GM18867 (cell line): ENCODE measurements at regions not wholly inside any gene's neighbourhood (a gene's known extent, or its start where the extent isn't known, plus 50 kb on each side); places are given as distances from the start of the nearest gene placed in this dataset.
A peak's percentile ranks its signal among the peaks of the same experiment; 100 is the strongest.
"Not testable (repeated sequence)": the region's sequence is repeated elsewhere in the genome, so short reads cannot be mapped to it uniquely, and the experiment has no call there.

ENCODE experiments used
- ATAC-seq: cut with Tn5 transposase; IDR thresholded peaks from one replicate; pipeline ENCODE4 v1.9.1; 2021; ENCODE audit warnings: mild to moderate bottlenecking, moderate library complexity; ENCODE audit not compliant: unreplicated experiment

DNA sequence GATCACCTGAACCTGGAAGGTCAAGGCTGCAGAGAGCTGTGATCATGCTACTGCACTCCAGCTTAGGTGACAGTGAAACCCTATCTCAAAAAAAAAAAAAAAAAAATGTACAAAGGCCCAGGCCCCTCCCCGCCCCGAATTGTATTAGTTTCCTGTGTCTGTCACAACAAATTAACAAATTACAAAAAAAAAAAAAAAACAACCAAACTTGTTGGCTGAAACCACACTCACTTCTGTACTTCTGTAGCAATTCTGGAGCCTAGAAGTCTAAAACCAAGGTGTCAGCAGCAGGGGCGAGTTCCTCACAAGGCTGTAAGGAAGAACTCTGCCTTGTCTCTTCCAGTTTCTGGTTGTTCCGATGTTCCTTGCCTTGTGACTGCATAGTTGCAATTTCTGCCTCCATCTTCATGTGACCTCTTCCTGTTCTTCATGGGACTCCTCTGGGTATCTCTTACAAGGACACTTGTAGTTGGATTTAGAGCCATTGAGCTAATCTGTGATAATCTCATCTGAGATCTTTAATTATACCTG lies 100.8 kb upstream of the ZSWIM2 start:
- peak; percentile 36 for ATAC-seq

DNA sequence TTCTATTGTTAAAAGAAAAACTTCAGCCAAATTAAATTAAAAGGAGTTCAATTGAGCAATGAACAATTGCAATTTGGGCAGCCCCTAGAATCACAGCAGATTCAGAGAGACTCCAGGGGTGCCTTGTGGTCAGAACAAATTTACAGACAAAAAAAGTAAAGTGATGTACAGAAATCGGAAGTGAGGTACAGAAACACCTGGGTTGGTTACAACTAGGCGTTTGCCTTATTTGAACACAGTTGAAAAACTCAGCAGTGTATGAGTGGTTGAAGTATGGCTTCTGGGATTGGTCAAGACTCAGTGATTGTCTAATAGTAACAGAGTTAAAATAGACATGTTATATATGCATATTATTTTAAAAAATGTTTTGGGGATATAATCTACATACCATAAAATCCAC lies 98.5 kb upstream of the ZSWIM2 start:
- ATAC-seq: no peak

DNA sequence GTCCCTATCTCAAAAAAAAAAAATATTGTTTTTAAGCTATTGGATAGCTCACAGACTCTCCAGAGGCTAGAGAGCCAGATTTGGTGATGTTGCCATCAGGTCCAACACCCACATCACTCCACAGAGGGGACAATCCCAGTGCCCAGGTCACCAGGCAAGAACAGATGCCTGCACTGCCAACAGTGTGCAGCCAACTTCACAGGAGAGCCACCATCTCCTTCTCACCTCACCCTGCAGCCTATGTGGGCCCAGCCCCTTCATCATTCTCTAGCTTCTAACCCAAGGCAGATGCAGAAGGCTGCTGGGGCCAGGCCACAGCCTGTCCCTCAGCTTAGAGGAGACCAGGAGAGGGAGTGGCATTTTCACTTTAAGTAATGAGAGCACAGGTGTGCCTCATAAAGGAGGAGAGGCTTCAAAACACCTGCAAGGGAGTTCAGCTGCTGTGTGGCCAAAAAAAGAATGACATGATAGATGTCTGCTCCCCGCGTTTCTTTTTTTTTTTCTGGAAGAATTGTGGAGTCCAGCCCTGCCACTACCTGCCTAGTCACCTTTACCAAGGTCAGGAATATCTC lies 98.0 kb upstream of the ZSWIM2 start:
- no peak for ATAC-seq

DNA sequence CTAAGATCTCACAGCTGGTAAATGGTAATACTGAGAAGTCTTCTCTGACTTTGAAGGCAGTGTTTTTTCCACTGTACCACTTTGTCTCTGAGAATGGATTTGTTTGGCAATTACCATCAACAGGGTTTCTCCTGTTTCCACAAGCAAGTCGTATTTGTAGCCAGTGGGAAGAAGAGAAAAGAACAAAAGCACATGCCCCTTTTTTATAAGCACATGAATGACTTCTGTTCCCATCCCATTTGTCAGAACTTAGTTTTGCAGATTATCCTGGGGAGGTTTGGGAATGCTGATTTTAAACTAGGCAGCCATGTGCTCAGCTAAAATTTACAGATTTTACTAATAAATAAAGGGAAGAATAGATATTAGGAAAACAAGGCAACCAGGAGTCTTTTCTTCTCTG lies 92.9 kb upstream of the ZSWIM2 start:
- no peak for ATAC-seq

DNA sequence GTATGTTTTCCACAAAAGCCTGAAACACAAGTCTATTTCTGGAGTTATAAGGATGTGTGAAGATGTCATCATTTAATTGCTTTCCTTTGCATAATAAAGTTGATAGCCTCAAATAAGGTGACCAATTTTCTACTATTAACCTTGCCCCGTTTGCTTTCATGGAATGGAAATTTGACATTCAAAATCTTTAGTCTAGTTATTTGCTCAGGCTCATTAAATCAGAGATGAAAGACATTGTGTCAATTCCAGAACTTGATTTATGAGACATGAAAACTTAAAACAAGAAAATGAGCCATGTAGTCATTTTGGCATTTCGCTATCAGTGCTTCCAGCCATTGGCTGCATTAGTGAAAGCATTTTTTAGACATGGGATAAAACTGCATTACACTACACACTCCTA lies 91.5 kb upstream of the ZSWIM2 start:
- no peak for ATAC-seq

DNA sequence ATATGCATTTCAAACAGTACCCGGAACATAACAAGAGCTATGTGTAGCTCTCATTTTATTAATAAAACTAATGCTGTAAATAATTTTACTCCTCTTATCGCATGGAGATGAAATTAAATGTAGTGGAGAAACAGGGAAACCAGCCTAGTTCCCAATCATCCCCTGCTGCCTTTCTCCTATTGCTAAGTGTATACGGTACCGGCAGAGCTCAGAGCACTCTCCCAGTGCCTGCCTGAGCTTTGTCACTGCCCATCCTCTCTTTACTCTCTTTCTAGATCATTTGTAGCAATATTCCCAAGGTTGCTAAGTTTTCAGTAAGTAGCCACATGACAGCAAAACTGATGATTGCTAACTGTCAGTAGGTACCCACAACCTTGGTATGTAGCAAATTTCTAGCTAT lies 85.5 kb upstream of the ZSWIM2 start:
- ATAC-seq: no peak

DNA sequence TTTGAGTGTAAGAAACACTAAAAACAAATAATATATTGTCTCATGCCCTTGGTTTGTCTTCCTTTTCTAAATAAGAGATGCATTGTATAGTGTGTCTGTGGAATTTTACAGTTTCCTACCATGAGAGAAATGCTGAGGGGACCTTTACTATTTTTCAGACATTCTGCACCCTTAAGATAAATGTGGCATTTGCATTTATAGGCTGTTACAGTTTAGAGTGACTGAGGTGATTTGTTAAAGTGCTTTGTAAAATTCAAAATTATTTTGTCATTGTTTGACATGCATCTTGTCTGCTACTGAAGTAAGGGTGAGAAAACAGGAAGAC lies 78.9 kb upstream of the ZSWIM2 start:
- no peak for ATAC-seq

DNA sequence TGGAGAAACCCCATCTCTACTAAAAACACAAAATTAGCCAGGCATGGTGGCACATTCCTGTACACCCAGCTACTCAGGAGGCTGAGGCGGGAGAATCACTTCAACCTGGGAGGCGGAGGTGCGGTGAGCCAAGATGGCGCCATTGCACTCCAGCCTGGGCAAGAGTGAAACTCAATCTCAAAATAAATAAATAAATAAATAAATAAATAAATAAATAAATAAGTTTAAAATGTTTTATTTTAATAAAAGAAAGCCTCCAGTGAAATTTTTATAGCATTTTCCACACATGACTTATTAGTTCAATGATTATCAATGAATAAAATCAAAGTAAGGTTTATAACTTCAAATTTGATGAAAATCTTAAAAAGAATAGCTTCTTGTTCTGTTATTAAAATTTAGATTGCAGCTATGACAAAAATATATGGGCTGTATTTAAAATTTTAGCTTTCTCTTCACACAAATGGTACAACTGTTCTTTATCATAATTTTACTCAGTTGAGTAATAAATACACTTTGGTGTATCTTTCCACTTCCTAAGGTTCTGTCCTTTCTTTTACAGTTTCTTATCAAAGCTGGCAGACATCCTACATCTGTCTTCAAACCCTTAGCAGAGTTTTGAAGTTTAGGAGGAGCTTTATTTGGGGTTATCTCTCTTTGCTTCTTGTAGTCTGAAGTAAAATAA lies 78.4 kb upstream of the ZSWIM2 start:
- ATAC-seq: no peak

DNA sequence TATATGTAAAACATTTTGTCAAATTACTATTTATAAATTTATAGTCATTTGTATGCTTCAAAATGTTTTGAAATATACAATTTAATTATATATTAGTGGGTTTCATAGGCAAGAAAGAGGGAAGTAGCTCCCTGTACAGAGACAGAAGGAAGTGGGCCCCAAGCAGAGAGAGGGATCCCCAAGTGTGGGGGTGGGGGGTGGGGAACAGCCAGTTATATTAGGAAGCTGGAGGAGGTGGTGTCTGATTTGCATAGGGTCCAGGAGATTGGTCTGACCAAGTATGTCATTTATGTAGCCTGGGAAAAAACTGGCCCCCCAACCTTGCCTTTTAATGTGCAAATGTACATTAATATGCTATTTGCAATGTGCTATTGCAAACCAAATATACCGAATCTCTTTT lies 76.5 kb upstream of the ZSWIM2 start:
- no peak for ATAC-seq

DNA sequence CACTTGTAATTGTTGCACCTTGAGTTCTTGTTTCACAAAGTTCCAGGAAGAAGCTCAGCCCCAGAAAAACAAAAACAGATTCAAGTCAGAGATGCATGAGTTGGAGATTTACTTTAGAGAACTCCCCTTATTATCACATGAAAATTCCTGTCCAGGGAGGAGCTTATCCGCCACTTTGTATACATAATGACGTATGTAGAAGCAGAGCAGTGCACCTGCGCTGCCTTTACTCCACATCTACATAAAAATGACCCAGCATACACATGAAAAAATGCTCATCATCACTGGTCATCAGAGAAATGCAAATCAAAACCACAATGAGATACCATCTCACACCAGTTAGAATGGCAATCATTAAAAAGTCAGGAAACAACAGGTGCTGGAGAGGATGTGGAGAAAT lies 73.3 kb upstream of the ZSWIM2 start:
- not testable (repeated sequence) for ATAC-seq

DNA sequence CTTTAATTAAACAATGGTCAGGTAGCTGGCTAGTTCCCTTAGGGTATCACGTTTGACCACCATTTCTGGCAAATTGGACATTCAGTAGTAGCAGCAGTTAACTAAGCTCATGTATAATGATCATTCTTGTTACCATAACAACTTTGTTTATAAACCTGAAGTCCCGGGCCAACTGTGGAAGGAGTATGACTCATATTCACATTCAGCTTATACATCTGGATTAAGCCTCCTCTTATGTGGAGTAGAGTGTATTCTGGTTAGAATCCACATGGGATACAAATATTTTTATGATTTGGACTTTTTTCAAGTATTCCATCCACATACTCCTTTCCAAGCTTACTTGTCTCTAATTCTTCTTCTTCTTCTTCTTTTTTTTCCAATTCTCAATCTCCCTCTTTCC lies 70.3 kb upstream of the ZSWIM2 start:
- no peak for ATAC-seq

DNA sequence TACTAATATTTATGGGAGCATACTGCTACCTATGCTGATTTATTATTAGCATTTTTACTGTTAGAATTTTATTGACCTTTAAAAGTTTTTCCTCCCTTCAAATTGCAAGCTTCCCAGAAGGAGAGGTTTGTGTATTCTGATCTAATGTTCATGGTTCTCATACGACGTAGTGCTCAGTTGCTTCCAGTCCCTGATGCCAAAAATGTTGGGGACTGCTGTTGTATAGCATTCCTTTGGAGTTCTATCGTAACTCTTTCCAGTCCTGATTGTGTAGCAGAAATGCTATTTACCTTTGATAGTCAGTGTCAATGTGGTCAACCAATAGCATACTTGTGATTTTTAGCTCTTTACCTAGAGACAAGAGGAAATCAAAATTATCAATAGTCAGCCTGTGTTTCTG lies 69.5 kb upstream of the ZSWIM2 start:
- ATAC-seq: no peak

DNA sequence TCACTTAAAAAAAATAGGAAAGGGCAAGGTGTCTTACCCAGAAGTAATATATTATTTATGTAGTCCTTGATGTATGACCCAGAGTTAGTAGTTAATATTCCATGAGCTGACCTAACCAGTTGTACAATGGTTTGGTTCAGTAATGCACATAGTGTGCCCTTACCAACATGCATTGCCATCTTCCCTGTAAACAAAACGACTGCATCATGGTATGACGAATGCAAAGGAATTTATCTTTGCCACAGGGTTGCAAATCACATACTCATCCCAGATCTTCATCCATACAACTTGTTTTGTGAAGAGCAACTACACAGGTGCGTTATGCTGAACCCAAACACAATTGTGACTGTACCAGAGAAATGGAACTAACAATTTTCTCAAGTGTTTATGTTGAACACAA lies 68.9 kb upstream of the ZSWIM2 start:
- no peak for ATAC-seq

DNA sequence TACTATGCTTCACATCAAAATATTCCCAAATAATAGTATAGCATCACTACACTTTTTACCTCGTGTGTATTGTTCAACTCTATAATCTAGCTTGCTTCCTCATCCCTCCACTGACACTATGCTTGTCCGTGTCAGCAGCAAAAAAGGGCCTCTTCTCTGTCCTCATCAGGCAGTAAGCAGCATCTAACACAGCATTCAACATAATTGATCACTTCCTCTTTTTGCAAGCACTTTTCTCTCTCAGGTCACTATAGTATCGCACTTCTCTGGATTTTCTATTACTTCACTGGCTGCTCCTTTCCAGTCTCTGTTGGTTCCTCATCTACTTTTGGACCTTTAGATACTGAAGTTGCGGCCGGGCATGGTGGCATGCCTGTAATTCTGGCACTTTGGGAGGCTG lies 64.9 kb upstream of the ZSWIM2 start:
- ATAC-seq: peak; percentile 100

DNA sequence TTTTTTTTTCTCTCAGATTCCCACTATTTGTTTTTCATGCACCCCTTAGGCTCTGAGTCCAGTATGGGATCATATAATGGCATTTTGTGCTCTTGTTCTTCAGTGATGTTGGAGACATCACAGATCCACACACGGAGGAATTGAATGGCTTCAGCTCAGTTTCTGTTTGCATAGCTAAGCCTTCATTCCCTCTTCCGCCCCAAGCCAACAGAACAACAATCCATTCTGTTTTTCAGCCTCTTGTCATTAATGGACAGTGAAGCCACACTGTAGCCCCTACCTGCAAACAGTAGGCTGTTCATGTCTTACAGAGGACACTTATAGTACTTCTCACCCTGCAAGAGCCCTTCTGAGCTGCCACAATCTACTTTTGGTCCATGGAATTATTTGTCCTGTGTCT lies 64.0 kb upstream of the ZSWIM2 start:
- no peak for ATAC-seq

DNA sequence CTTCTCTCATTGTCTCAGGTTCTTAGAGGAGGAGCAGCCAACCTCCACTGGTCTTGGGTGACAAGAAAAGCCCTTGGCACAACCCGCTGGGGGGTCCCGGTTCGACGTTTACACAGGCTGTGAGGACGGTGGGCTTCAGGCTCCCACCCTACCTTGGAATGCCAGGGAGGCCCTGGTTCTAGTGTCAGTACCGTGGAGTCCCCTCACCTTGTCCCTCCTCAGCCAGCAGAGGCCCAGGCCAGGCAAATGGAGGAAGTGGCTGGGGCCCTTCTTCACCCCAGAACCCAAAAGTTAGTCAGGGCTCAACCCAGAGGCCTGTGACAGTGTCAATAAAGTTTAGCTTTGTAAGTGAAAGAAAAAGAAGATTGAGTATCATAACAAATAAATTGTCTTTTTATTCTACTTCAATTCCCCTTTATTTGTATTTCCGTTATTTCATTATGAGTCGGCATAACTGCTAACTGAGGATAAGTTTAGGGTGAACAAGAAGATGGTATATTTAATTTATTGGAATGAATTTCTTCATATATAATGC lies 62.6 kb upstream of the ZSWIM2 start:
- no peak for ATAC-seq

DNA sequence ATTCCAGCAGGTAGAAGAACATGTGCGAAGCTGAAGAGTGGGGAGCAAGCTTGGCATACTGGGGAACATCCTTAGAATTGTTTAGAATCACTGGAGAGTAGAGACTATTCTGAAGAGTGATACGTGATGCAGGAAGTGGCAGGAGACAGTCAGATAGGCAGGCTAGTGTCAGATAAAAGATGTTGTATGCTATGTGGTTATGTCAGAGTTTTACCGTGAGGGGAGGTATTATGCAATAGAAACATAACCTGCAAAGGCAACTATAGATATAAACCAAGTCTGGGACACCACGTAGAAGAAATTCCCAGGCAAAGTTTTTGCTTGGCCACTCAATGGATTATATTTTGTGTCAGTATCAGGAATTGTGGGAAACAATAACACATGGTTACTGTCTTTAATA lies 62.0 kb upstream of the ZSWIM2 start:
- no peak for ATAC-seq

DNA sequence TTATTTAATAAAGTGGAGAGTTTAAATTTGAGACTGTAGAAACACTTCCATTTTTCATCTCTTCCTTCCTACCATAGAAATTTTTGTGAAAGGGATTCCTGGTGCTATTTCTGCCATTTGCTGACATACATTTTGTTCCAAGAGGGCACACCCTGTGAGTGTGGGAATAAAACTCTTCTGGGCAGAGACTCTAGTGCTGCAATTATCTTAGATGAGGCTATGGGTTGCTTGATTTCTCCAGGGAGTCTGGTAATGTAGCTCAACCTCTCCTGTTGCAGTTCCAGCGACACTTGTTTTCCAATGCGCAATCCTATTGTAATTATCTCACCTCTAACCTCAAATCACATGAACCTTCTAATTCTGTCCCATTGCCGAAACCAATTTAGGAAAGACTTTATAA lies 60.1 kb upstream of the ZSWIM2 start:
- ATAC-seq: no peak

DNA sequence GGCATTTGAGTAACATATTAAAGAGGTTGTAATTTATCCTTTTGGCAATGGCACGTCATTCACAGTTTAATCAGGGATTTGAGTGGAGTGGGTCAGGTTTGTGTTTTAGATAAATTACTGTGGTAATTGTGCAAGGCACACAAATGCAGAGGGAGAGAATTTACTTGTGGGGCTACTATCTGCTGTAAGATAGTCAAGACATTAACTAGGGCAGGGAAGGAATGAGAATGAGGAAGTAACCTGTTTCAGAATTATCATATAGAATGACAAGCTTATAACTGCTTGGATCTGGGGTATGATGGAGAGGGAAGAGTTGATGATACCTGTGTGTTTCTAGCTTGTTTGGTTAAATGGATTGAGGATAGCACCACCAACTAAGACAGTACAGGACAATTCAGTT lies 58.9 kb upstream of the ZSWIM2 start:
- no peak for ATAC-seq

DNA sequence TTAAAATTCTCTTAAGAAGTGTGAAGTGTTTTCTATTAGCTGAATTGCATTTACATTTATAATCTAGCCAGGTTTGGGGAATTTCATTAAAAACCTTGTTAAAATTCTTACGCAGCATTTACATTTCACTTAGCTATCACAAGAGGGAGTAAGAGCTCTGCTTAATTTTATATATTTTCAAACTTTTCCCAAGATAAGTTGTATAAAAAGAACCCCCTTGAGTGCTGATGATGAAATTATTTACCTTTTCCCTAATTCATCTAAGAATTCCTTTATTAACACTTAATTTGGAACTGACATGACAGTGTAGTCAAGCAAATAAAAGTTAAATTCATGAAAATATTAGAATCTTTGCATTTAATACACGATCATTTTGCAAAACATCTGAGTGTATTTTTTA lies 54.2 kb upstream of the ZSWIM2 start:
- ATAC-seq: no peak
